Vagina (tissue), 2 donors: ENCODE measurements at regions not wholly inside any gene's neighbourhood (a gene's known extent, or its start where the extent isn't known, plus 50 kb on each side); places are given as distances from the start of the nearest gene placed in this dataset.
"Not testable (repeated sequence)": the region's sequence is repeated elsewhere in the genome, so short reads cannot be mapped to it uniquely, and the experiment has no call there.

ENCODE experiments used
- DNase-seq, 2 donors: peaks; one replicate each; pipeline ENCODE4 v3.0.0-alpha.2; 2017; ENCODE audit errors: extremely low spot score in 2 of 2
- H3K27ac ChIP-seq: fragments of 200-600 bp; sonication (generic); one replicate; pipeline ENCODE4 v1.5.1; 2019
- H3K27me3 ChIP-seq: fragments of 200-600 bp; sonication (generic); one replicate; pipeline ENCODE4 v1.5.1; 2019
- H3K36me3 ChIP-seq, 2 donors: fragments of 200-600 bp; sonication (generic); one replicate each; pipeline ENCODE4 v1.5.1; 2017 to 2019
- H3K4me1 ChIP-seq: fragments of 200-600 bp; sonication (generic); one replicate; pipeline ENCODE4 v1.5.1; 2019
- H3K4me3 ChIP-seq, 2 donors: fragments of 200-600 bp; sonication (generic); 1 replicate in 1 of 2; 2 replicates in 1 of 2; pipeline ENCODE4 v1.5.1; 2016 to 2019
- H3K9me3 ChIP-seq: fragments of 200-600 bp; sonication (generic); one replicate; pipeline ENCODE4 v1.5.1; 2019
- CTCF ChIP-seq, 3 experiments: fragments of 450-650 bp in 2 of 3; fragments of 200-600 bp in 1 of 3; sonication (generic) in 1 of 3; IDR thresholded peaks; one replicate each; pipeline ENCODE4 v1.5.1; 2017 to 2019; ENCODE audit warnings: antibody characterized with exemption in 3 of 3, mild to moderate bottlenecking in 2 of 3, moderate library complexity in 2 of 3
- POLR2A ChIP-seq, 2 donors: fragments of 450-650 bp; IDR thresholded peaks; one replicate each; pipeline ENCODE4 v1.6.1; 2017; ENCODE audit warnings: antibody characterized with exemption in 2 of 2, mild to moderate bottlenecking in 2 of 2, moderate library complexity in 2 of 2
- POLR2AphosphoS5 ChIP-seq, 2 donors: sonication (generic); formaldehyde crosslinking; IDR thresholded peaks; one replicate each; pipeline ENCODE4 v1.9.0; 2017; ENCODE audit warnings: antibody characterized with exemption in 2 of 2, mild to moderate bottlenecking in 2 of 2, low read depth in 1 of 2; ENCODE audit not compliant: insufficient read depth in 1 of 2
- intact Hi-C: fragments of 100-400 bp; cut with DNase I; formaldehyde crosslinking; loops from one replicate; pipeline ENCODE4 v1.15.1; 2023

- H3K4me1 ChIP-seq = no peaks in the 10 kb centered on the region
- no peak overlapping the region for H3K27ac ChIP-seq
- H3K9me3 ChIP-seq = no peaks in the 10 kb centered on the region
- no peak overlapping the region for H3K4me3 ChIP-seq
- H3K27me3 ChIP-seq = no peaks in the 10 kb centered on the region
- no peak for TF ChIP-seq CTCF (IDR thresholded peaks at IDR 0.05)
- no peak for TF ChIP-seq POLR2AphosphoS5 (IDR thresholded peaks at IDR 0.05; ENCODE audit: insufficient read depth in 1 of 2, low read depth in 1 of 2)
- TF ChIP-seq POLR2A (IDR thresholded peaks at IDR 0.05) = no peak
- H3K36me3 ChIP-seq = no peaks in the 10 kb centered on the region
- intact Hi-C loops = no loop called here
- peak; percentile 79 to 84 for DNase-seq
Measured at GRCh38 chr6:167404385-167405049, 79.6 kb downstream of the TTLL2 start.

- no peak overlapping the region for H3K4me3 ChIP-seq
Measured at GRCh38 chr6:167405778-167406532, 81.1 kb downstream of the TTLL2 start.

GRCh38 chr6:167406533-167407238, 81.8 kb downstream of the TTLL2 start:
- H3K9me3 ChIP-seq, H3K27me3 ChIP-seq, H3K36me3 ChIP-seq, H3K4me3 ChIP-seq, intact Hi-C loops, H3K27ac ChIP-seq, H3K4me1 ChIP-seq: not testable (repeated sequence)
- peak; percentile 62 to 82 for DNase-seq

More at GRCh38 chr6:167405778-167406532, 81.1 kb downstream of the TTLL2 start:
- intact Hi-C loops = no loop called here
- H3K36me3 ChIP-seq = no peaks in the 10 kb centered on the region
- peak; percentile 78 to 91 for DNase-seq
- no peaks in the 10 kb centered on the region for H3K4me1 ChIP-seq
- no peak for TF ChIP-seq POLR2AphosphoS5 (IDR thresholded peaks at IDR 0.05; ENCODE audit: insufficient read depth in 1 of 2, low read depth in 1 of 2)
- TF ChIP-seq CTCF (IDR thresholded peaks at IDR 0.05) = no peak
- TF ChIP-seq POLR2A (IDR thresholded peaks at IDR 0.05) = no peak
- no peaks in the 10 kb centered on the region for H3K27me3 ChIP-seq
- no peak overlapping the region for H3K27ac ChIP-seq
- H3K9me3 ChIP-seq = no peaks in the 10 kb centered on the region

- H3K27me3 ChIP-seq = no peaks in the 10 kb centered on the region
- intact Hi-C loops = no loop called here
- H3K9me3 ChIP-seq = no peaks in the 10 kb centered on the region
- no peaks in the 10 kb centered on the region for H3K4me1 ChIP-seq
- H3K4me3 ChIP-seq = no peak overlapping the region
- H3K27ac ChIP-seq = no peak overlapping the region
- TF ChIP-seq POLR2A (IDR thresholded peaks at IDR 0.05) (no peak), CTCF (IDR thresholded peaks at IDR 0.05) (no peak), POLR2AphosphoS5 (IDR thresholded peaks at IDR 0.05; ENCODE audit: insufficient read depth in 1 of 2, low read depth in 1 of 2) (no peak)
- H3K36me3 ChIP-seq = no peaks in the 10 kb centered on the region
- peak; percentile 54 to 72 for DNase-seq
Measured at GRCh38 chr6:167407239-167408064, 82.6 kb downstream of the TTLL2 start.

GRCh38 chr6:167408235-167408869, 83.5 kb downstream of the TTLL2 start:
- no peak for DNase-seq

More at GRCh38 chr6:167408235-167408869, 83.5 kb downstream of the TTLL2 start:
- no peak for TF ChIP-seq POLR2AphosphoS5 (IDR thresholded peaks at IDR 0.05; ENCODE audit: insufficient read depth in 1 of 2, low read depth in 1 of 2)
- no peak for TF ChIP-seq POLR2A (IDR thresholded peaks at IDR 0.05)
- no peak for TF ChIP-seq CTCF (IDR thresholded peaks at IDR 0.05)
- no peaks in the 10 kb centered on the region for H3K9me3 ChIP-seq
- no peaks in the 10 kb centered on the region for H3K36me3 ChIP-seq
- no peak overlapping the region for H3K4me3 ChIP-seq
- H3K27me3 ChIP-seq = no peaks in the 10 kb centered on the region
- intact Hi-C loops = no loop called here
- H3K4me1 ChIP-seq = no peaks in the 10 kb centered on the region
- no peak overlapping the region for H3K27ac ChIP-seq
